NCI-H1105 treated with DMSO at 0.1 percent for 48 hours (cell line): ENCODE measurements at regions not wholly inside any gene's neighbourhood (a gene's known extent, or its start where the extent isn't known, plus 50 kb on each side); places are given as distances from the start of the nearest gene placed in this dataset.

Experiments
- DNase-seq: peaks from one replicate; lab custom pipeline; 2025; lab: John Stamatoyannopoulos, UW

DNA sequence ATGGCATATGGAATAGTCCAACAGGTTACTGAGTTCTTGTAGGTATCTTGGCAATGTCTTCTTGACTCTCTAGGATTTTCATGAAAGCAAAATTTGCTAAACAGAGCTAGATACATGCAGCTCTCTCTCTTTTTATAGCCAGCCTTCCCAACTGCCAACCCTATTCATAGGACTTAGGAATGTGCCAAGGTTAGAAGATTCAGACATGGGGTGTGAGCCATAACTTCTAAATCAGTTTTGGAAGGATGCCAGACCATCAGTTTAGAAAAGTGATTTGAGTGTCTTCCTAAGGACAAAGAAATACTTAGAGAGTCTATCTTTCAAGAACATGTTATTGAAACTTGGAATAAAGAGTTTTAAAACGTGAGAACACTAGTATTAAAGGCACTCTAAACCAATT lies 619.5 kb upstream of the FANCL start:
- DNase-seq = no peak

DNA sequence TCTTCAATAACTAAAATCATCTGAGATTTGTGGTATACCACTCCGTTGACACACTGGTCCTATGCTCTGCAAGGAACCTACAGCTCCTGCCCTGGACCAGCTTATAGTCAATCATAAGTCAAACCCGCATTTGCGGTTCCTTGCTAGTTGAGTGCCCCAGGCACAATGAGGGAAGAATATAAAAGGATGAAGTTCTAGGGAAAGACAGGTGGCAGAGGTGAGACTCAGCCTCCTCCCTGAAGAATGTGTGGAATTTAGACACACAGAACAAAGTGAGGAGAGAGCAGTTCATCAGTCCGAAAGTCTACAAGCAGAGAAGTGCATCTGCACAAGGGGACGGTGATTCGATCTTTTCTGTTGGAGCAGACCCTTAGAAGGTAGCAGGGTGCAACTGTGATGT lies 615.0 kb upstream of the FANCL start:
- no peak for DNase-seq

DNA sequence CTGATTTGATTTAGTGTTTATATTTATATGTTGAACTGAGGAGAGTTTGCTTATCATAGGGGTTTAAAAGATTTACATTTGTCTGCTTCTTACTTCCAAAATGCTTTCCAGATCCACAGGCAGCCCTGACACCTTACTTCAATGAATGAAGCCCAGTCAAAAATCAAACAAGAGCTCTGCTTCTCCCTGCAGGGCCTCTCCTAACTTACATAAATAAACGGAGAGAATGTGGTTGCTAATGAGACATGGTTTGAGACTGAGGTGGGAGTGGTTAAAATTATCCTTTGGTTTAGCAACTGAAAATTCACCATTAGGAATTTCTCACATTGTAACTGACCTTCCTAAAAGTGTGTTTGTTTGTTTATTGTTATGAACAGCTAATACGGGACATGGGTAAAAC lies 612.3 kb upstream of the FANCL start:
- no peak for DNase-seq

DNA sequence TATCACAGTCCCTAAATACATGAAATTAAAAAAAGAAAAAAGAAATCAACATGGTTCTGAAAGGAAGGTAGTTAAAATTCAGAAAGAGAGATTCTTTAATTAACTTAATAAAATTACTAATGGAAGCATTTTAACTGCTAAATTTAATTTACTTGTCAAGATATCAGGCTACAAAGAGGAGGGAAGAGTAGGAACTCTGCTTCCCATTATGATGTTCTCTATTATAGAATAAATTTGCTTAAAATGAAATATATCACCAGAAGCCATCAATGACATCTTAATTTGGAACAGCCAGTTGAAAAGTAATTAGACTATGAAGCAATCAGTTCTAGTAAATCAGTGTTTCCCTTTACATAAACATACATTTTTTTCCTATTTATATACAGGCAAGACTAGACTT lies 611.8 kb upstream of the FANCL start:
- DNase-seq = no peak

DNA sequence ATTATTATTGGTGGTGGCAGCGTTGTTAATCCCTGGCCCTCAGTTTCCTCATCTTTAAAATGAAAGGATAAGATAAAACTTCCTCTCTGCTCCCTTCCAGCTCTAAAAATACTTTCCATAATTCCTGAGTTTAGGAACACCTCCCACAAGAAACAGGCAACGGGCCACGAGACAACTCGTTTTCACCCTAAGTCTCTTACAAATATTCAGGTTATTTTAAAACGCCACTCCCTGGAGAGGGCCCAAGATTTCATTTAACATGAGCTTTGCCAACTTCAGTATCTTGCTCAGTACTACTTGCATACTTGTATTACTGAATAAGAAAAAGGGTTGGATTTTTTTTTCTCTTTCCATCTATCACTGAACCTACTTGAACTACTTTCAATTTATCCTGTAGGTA lies 611.1 kb upstream of the FANCL start:
- no peak for DNase-seq

DNA sequence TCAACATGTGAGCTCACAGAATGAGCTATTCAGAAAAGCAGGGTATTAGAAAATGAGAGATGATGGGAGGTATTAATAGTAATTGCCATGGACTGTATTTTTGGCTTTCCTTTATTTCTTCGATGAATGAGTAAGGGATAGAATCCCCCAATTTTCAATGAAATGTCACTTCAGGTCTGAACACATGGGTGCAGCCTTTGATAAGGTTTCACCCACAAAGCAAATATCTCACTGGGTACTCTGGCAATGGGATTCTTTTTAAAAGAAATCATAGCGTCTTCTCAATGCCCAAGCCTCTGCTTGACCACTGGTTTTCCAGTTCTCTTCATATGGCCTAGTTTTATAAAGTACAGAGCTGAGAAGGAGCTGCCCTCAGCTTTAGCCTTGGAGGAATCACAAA lies 610.5 kb upstream of the FANCL start:
- no peak for DNase-seq

DNA sequence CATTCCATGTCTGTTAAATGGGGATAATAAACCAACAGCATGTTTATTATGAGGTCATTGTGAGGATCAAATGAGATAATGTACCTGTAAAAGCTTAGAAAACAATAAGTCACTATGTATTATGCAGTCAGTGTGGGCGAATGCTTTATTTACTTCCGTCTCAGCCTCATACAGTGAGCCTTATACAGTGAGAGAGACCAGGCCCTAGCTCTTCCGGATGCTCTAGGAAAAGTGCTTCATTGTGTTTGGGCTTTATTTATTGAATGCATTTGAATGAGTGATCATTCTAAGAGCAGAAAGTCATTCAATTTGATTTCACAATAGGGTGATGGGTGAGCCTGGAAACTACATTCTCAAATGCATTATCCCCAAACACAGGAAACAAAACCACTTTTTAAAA lies 603.9 kb upstream of the FANCL start:
- no peak for DNase-seq

DNA sequence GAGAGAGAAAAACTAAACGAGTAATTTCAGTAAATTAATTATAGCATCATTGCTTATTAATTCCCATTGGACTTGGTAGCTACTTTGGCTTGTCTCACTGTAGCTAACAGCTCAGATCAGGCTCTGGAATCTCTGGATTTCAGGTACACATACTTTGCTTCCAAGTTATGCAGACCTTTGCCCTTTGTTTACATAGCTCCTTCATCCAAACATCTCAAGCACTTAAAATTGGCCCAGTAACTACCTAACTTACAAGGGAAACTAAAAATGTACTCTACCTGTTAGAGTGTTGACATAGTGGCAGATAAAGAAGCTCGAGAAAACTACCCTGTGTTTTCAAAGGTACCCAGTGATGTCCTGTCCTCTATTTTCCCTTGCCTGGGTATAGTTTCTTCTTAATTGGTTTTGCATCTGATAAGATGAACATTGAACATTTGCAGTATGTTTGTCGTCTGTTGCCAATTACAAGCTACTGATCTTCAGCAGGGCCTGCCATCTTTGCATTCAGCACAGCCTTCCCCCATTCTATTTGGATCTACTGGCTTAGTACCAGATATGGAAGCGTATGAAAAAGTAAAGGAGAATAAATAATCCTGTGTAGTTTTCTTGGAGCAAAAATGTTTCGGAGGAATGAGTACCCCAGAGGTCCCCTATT lies 601.5 kb upstream of the FANCL start:
- no peak for DNase-seq

DNA sequence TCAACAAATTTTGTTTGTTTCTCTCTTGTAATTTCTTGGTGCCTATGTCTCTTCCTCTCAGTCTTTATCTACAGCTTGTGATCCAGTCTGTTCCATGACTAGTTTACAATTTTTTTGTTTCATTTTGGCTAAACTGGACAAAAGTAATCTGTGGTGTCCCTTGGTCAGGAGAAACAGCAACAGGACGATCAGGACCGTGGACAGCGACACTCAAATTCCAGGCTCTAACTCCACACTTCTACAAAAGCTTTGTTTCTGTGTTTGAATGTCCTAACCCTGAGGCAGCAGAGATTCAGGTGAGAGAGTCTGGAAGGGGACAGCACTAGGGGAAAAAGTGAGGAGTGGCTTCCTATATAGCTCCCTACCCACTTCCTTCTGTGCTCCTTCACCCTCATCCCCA lies 593.3 kb upstream of the FANCL start:
- no peak for DNase-seq

DNA sequence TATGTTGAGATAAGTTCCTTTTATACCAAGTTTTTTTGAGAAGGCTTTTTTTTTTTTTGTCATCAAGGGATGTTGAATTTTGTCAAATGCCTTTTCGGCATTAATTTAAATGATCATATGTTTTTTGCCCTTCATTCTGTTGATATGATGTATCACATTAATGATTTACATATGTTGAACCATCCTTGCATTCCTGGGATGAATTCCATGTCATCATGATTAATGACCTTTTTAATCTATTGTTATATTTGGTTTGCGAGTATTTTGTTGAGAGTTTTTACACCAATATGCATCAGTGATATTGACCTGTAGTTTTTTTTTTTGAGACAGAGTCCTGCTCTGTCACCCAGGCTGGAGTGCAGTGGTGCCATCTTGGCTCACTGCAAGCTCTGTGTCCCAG lies 585.7 kb upstream of the FANCL start:
- no peak for DNase-seq

DNA sequence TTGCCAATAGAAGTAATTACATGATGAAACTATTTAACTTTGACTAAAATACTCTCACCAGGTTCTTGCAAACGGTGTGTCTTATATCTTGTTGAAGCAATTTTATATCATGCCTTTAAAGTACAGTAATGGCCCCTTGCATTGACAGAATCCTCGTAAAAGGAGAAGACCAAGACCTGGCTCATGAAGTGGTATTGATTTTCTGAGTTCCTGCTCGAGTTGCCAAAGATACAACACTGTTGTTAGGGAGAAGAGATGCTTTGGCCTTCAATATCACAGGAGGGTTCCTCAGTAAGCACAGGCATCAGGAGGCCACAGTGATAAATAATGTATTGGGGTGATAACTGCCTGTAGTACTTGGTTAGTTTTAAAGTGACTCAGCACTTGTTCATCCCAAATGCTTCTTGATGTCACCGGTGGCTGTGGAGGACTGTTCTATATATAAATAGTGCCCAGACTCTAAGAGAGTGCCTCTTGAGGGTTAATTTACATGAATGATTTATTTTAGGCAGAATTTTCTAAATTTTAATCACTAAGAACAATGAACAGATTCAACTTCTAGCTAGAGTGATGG lies 571.7 kb upstream of the FANCL start:
- DNase-seq = peak; percentile 7

DNA sequence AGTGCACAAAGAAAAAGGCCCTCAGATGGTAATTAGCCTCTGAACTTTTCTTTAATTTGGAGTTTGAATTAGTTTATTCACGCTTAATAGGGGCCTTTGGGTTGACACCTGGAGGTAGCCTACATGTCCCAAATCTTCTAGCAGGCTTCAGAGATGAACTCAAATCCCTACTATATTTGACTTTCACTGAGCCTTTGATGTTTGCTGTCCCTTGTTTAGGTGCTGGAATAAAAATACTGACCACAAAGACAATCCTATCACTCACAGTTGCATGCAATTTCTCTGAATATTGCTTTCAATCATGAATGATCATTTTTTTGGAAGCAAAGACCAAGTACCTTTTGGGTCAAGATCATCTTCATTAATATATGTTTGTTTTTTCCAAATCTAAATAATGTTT lies 564.0 kb upstream of the FANCL start:
- DNase-seq = no peak

DNA sequence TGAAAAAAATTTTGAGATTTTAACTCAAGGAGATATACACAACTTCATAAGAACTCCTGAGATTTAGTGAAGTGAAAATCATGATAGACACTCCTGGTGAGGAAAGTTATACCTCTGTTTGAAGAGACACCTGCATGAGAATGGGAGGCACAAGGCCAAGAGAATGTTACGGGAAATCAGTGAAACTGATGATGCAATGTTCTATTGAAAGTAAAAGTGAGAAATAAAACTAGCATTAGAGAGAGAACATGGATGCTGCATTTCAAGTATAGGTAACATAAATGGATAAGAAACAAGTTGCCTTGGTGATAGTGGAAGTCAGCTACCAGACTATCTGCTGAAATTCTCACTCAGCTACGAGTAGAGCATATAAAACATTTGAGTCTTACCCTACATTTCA lies 562.1 kb upstream of the FANCL start:
- DNase-seq = no peak

DNA sequence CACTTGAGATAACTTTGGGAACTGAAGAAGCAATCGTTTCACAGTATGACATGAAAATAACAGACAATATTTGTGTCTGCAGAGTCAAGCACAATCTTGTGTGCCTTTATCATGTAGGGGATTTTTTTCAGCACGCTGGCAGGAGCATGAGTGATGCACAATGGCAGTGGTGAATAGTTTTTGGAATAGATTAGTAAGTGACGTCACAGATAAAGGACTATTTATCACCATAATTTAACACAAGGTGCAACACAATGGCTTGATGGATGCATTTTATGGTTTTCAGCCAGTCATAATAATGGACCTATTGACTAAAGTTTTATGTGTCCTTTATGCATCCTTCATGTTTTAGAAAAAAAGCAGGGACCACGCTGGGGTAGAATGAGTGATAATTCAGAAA lies 559.8 kb upstream of the FANCL start:
- DNase-seq = no peak

DNA sequence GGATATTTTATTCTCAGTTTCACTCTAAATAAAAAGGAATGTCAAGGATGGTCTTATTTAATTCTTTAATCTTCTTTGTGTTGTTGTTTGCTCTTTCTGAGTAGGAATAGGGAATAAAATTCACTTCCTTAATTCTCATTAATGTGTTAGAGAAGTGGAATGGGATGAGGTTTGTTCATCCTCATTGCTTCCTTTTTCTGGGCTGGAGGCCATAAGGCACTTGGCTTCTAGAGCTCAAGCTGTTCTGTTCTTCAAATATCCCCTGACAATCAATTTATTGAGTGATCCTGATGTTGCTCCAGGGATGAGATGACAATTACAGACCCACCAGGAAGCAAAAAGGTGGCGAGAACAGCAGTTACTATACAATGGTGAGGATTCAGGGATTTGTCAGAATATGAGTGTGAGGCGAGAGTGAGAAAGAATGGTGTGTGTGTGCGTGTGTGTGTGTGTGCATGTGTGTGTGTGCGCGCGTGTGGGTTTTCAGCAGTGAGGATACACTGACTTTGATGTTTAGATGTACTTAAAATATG lies 557.6 kb upstream of the FANCL start:
- no peak for DNase-seq

DNA sequence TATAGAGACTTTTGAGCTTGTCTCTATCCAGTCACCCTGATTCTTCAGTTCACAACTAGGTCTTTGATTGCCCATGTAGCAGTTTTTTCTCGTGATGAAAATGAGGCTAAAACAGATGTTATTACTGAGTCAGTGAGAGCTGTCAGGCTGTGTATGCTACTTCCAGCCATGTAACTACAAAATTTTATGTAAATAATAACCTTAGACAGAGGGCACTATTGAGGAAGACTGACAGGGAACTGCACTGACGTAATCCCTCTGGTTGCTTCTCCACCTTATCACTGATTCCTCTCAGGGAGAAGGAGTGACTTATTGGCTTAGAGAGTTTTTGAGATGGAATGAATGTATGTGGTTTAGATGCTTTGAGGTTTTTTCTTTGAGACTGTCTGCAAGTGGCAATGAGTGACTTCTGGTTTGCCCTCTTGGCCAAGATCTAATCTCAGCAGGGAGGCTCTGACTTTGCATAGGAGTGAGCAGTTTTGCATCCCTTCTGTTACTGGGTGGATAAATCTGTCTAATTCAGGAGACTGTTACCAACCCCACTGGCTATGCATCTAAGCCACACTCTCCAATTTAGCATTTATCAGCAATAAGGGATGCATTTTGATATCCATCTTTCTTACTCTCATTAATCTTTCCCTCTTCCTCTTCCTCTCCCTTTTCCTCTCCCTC lies 555.2 kb upstream of the FANCL start:
- DNase-seq = no peak

DNA sequence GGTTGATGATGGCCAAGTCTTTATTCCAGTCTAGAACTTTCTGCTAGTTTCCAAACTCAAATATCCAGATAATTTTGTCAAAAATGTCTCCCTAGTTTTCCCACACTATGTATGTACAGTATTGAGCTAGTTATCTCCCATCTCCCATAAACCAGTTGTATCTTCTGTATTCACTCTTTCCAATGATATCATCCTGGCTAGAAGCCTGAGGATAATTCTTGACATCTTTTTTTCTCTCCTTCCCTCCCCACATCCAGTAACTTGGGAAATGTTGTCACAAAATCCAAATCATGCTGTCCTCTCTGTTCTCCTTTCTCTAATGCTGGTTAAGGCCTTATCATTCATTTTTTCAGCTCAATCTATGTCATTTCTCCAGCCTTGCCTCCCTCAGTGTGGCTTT lies 553.8 kb upstream of the FANCL start:
- no peak for DNase-seq

DNA sequence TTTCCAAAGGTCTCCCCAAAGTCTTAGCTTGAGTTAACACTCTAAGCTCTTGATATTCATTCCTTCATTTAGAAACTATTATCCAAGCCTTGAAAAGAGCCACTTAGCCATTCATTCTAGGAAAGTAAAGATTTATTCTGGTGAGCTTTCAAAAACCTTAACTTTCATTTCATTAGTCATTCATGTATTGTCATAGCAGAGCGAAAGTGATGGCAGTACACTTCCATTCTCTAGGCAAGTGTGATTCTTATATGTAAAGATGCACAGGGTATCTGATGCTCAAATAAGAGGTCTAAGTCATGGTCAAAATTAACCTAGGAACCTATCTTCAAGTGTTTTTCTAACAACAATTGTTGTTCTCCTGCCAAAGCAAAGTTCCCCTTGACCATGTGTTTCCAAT lies 553.0 kb upstream of the FANCL start:
- no peak for DNase-seq

DNA sequence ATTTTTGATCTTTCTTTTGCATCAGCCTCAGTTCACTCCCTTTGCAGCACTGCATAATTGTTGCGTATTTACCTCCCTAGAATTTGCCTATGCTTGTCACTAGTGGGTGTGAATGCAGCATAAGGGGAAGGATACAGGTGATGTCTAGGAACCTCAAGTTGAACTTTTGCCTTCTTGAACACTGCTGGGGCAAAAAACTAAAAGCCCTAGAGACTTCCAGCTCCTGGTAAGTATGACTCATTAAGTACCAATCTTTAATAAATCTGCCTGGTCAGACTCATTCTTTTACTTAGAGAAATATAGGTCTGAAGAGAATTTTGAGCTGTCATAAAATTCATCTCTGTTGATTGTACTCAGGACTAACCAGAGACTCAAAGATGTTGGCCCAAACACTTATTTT lies 547.3 kb upstream of the FANCL start:
- no peak for DNase-seq

DNA sequence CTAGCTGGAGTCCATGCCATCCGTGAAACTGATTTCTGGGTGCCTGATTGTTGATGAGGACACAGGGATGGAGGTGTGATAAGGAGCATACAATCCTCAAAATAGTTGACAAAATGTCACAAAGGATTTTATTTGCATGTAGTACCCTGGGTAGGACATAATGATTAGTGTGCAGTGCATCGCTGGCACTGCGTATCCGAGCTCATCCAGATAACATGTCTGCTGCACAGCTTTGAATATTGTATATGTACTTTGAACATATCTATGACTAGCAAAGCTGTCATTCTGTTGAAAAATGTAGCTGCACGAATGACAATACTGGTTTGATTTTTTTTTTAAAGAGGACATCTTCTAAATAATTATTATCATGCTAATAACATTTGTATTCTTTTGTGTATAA lies 529.7 kb upstream of the FANCL start:
- no peak for DNase-seq

DNA sequence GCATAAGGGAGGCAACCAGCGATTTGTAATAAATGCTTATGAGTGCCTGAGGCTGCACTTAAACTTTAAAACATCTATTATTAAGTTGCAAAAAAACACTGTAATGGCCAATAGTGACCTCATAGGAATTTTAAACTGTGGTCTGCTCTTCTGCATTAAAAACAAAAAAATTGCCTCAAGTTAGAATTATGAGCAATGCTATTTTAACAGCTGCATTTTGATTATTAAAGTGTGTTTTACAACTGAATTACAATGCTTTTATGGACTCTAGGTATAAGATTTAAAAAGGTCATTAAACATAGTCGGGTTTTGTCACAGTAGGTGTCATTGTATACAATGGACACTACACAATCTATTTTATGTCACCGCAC lies 528.7 kb upstream of the FANCL start:
- no peak for DNase-seq

DNA sequence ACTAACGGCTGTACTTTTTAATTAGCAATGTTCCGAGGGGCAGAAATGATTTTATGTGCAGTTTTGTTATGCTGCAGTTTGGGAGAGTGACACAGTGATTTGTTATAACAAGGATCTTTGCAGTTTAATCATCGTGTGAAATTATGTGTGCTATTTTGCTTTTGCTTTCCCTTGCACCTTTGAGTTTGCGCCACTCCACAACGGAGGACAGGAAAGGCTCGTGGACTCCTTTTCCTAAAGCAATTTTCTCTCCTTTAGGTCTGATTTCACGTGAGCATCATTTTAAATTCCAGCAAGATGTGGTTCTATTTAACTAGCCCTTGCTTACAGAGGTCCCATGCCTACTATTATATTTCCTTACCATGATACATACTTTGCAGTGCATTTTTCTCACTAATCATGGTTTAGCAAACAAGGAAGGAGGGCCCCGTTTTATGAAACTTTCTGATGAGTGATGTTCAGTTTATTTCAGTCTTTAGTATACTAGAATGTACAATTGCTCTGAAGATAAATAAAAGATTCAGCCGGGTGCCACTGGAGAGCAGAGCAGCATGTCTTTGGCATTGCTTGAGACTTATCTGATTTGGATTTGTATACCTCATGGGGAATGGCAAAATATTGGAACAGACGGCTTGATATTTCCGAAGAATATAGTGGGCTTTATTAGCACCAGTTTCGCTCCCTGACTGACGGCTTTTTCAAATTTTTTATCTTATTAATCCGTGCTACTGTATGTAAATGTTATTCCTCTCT lies 528.2 kb upstream of the FANCL start:
- no peak for DNase-seq

DNA sequence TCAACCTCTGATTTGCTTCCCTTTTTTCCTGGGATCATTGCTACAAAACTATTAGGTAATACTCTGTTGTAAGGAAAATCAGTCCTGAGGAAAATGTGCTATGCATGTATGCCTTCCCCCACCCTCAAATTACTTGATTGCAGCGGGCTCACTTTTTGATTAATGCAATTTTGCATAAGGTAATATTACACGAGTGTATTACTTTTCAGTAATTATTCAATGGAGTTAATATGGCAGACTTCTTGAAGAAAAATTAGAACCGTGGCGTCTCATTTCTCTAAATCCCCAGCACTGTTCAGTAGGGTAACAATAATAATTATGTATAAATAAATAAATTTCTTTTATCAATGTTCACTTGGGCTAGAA lies 527.6 kb upstream of the FANCL start:
- no peak for DNase-seq
